Neuronal stem cell (in vitro differentiated cells): ENCODE measurements at regions not wholly inside any gene's neighbourhood (a gene's known extent, or its start where the extent isn't known, plus 50 kb on each side); places are given as distances from the start of the nearest gene placed in this dataset.

Experiments
- DNase-seq: peaks from one replicate; pipeline ENCODE4 v3.0.0-alpha.2; 2013; ENCODE audit warnings: low spot score
- H2AFZ ChIP-seq: one replicate; pipeline ENCODE4 v1.6.1; 2013; ENCODE audit warnings: mild to moderate bottlenecking, low read length, inconsistent platforms
- H2AK5ac ChIP-seq: 2 replicates; pipeline ENCODE4 v1.6.1; 2013; ENCODE audit warnings: low read depth, mild to moderate bottlenecking, inconsistent platforms, low read length, moderate library complexity, mixed read lengths
- H2BK120ac ChIP-seq: 2 replicates; pipeline ENCODE4 v1.6.1; 2013; ENCODE audit warnings: low read depth, mild to moderate bottlenecking, inconsistent platforms, low read length, moderate library complexity, mixed read lengths
- H2BK12ac ChIP-seq: one replicate; pipeline ENCODE4 v1.6.1; 2013; ENCODE audit warnings: low read length, inconsistent platforms
- H2BK15ac ChIP-seq: 2 replicates; pipeline ENCODE4 v1.6.1; 2013; ENCODE audit warnings: mild to moderate bottlenecking, low read length, inconsistent platforms, mixed read lengths
- H2BK5ac ChIP-seq: one replicate; pipeline ENCODE4 v1.6.1; 2013; ENCODE audit warnings: inconsistent platforms, mild to moderate bottlenecking, low read length, moderate library complexity
- H3K14ac ChIP-seq: one replicate; pipeline ENCODE4 v1.6.1; 2013; ENCODE audit warnings: low read length, inconsistent platforms
- H3K18ac ChIP-seq: 2 replicates; pipeline ENCODE4 v1.6.1; 2013; ENCODE audit warnings: low read length, inconsistent platforms
- H3K23ac ChIP-seq: 2 replicates; pipeline ENCODE4 v1.6.1; 2013; ENCODE audit warnings: low read depth, mild to moderate bottlenecking, mixed read lengths, low read length, inconsistent platforms; ENCODE audit not compliant: poor library complexity
- H3K27ac ChIP-seq: replicated peaks from 3 replicates; pipeline ENCODE4 v1.5.1; 2013; ENCODE audit warnings: low read length, inconsistent platforms
- H3K27me3 ChIP-seq, 3 experiments: 2 replicates each; pipeline ENCODE4 v1.6.1; 2013; ENCODE audit warnings: low read length in 3 of 3, mild to moderate bottlenecking in 2 of 3, inconsistent platforms in 1 of 3, low read depth in 1 of 3, mixed read lengths in 1 of 3, moderate library complexity in 1 of 3; ENCODE audit not compliant: control insufficient read depth in 3 of 3, insufficient read depth in 3 of 3
- H3K36me3 ChIP-seq, 2 donors: replicated peaks in 1 of 2; 2 replicates each; pipeline ENCODE4 v1.6.1; 2013; ENCODE audit warnings: low read length in 2 of 2; ENCODE audit not compliant: control insufficient read depth in 2 of 2, insufficient read depth in 2 of 2
- H3K4ac ChIP-seq: 2 replicates; pipeline ENCODE4 v1.6.1; 2013; ENCODE audit warnings: inconsistent platforms, mild to moderate bottlenecking, low read length, moderate library complexity
- H3K4me1 ChIP-seq, 2 donors: 1 replicate in 1 of 2; 2 replicates in 1 of 2; pipeline ENCODE4 v1.6.1; 2013; ENCODE audit warnings: low read length in 2 of 2, low read depth in 1 of 2; ENCODE audit not compliant: control insufficient read depth in 2 of 2, insufficient read depth in 1 of 2
- H3K4me2 ChIP-seq: one replicate; pipeline ENCODE4 v1.6.1; 2013; ENCODE audit warnings: mild to moderate bottlenecking, low read length, inconsistent platforms; ENCODE audit not compliant: insufficient read depth, poor library complexity, severe bottlenecking
- H3K4me3 ChIP-seq, 2 donors: 2 replicates each; pipeline ENCODE4 v1.5.1; 2013; ENCODE audit warnings: low read length in 2 of 2, mild to moderate bottlenecking in 2 of 2, inconsistent platforms in 1 of 2, moderate library complexity in 1 of 2
- H3K79me1 ChIP-seq: one replicate; pipeline ENCODE4 v1.6.1; 2013; ENCODE audit warnings: low read depth, mild to moderate bottlenecking, inconsistent platforms, low read length, moderate library complexity
- H3K9ac ChIP-seq: one replicate; pipeline ENCODE4 v1.6.1; 2013; ENCODE audit warnings: mild to moderate bottlenecking, low read depth, low read length, inconsistent platforms; ENCODE audit not compliant: poor library complexity
- H3K9me3 ChIP-seq, 2 donors: replicated peaks in 1 of 2; 2 replicates each; pipeline versions ENCODE3 to v1.6.1; 2013; ENCODE audit warnings: low read length in 2 of 2, mild to moderate bottlenecking in 2 of 2, inconsistent platforms in 1 of 2, low read depth in 1 of 2, mixed read lengths in 1 of 2, moderate library complexity in 1 of 2; ENCODE audit not compliant: control insufficient read depth in 2 of 2, insufficient read depth in 1 of 2
- H4K8ac ChIP-seq: one replicate; pipeline ENCODE4 v1.6.1; 2013; ENCODE audit warnings: low read depth, mild to moderate bottlenecking, inconsistent platforms, low read length, moderate library complexity
- H4K91ac ChIP-seq: one replicate; pipeline ENCODE4 v1.6.1; 2013; ENCODE audit warnings: low read length, low read depth, mild to moderate bottlenecking, inconsistent platforms; ENCODE audit not compliant: poor library complexity
- whole genome bisulfite sequencing, 2 donors: extraction: QIAGEN DNeasy Blood & Tissue Kit; methylation state at CpG; one replicate each; pipeline ENCODE4 v1.1.7; 2013; ENCODE audit warnings: missing lambda C conversion rate in 2 of 2, mixed read lengths in 1 of 2; ENCODE audit not compliant: insufficient read length in 2 of 2, insufficient replicate concordance in 1 of 2; ENCODE audit errors: extremely low coverage in 2 of 2; 5-methylcytosine and 5-hydroxymethylcytosine counted together

DNA sequence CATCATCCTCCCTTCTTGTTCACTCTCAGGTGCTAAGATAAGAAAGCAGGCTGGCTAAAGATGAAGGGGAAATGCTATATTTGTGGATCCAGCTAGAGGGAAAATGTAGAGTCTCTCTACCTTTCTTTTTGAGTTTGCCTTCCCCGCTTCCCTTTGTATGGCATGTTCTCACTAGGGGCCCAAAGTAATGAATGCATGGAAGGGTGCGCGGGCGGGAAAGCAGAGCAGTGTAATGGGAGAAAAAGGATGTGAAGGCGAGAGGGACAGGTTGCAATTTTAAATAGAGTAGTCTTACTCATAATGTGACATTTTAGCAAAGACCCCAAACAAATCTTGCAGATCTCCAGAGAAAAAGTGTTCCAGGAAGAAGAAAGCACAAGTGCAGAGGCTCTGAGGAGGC is 105.1 kb upstream of the ATP1B1 start:
- Histone ChIP-seq H2BK12ac (no peak overlapping the region), H3K4me1 (no peaks in the 10 kb centered on the region), H2BK15ac (no peak overlapping the region), H4K8ac (no peak overlapping the region), H2AFZ (no peak overlapping the region), H3K4ac (no peak overlapping the region), H3K27ac (no peak overlapping the region), H2BK5ac (no peak overlapping the region), H3K4me2 (no peak overlapping the region), H3K9me3 (no peaks in the 10 kb centered on the region), H3K27me3 (no peaks in the 10 kb centered on the region), H3K79me1 (no peaks in the 10 kb centered on the region), H2AK5ac (no peak overlapping the region), H4K91ac (no peak overlapping the region), H3K18ac (no peak overlapping the region), H3K9ac (no peak overlapping the region), H2BK120ac (no peak overlapping the region), H3K36me3 (no peaks in the 10 kb centered on the region), H3K14ac (no peak overlapping the region), H3K4me3 (no peak overlapping the region), H3K23ac (no peak overlapping the region)
- WGBS, 2 donors: no CpG with 5 or more reads among the region's 5 CpGs
- DNase-seq: no peak

DNA sequence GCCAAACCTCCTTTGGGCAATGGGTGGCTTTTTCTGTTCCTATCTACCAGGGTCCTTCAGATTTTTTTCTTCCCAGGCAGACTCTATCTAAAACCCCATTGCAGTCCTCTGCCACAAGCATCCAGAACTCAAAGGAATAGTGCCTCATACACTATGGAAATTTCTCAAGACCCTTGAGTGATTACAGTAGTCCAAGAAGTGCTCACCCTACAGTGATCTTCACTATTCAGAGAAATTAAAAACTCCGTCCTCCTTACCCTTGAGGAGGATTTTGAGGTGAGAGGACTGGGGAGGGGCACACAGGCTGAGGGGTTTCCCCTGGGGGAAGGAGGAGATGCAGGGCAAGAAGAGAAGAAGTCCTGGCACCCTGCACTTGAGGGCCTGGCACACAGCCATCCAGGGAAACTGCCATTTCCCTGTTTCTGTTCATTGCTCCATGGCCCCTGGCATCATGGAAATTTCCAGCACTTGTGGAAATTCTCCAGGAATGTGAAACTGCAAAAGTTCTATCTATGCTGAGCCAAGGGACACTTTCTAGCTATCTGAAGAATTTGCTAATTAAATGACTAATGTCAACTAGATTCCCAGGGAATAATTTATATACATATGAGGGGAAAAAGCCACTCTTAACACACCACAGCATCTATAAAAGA is 102.5 kb upstream of the ATP1B1 start:
- Histone ChIP-seq H3K36me3 (no peaks in the 10 kb centered on the region), H3K4ac (no peak overlapping the region), H3K9me3 (no peaks in the 10 kb centered on the region), H3K27ac (no peak overlapping the region), H3K9ac (no peak overlapping the region), H3K4me3 (no peak overlapping the region), H4K8ac (no peak overlapping the region), H4K91ac (no peak overlapping the region), H3K4me1 (no peaks in the 10 kb centered on the region), H2BK15ac (no peak overlapping the region), H2AFZ (no peak overlapping the region), H3K18ac (no peak overlapping the region), H2BK5ac (no peak overlapping the region), H3K14ac (no peak overlapping the region), H3K23ac (no peak overlapping the region), H3K4me2 (no peak overlapping the region), H3K79me1 (no peaks in the 10 kb centered on the region), H2BK120ac (no peak overlapping the region), H2BK12ac (no peak overlapping the region), H2AK5ac (no peak overlapping the region), H3K27me3 (no peaks in the 10 kb centered on the region)
- no peak for DNase-seq
- WGBS, 2 donors: no CpG with 5 or more reads among the region's 1 CpG

- no peak overlapping the region for H4K8ac ChIP-seq
- no peaks in the 10 kb centered on the region for H3K4me1 ChIP-seq
- no peak overlapping the region for H3K27ac ChIP-seq
- no peak overlapping the region for H2BK5ac ChIP-seq
- WGBS, 2 donors: no CpG with 5 or more reads among the region's 4 CpGs
- no peak overlapping the region for H4K91ac ChIP-seq
- H3K36me3 ChIP-seq: no peaks in the 10 kb centered on the region
- no peak overlapping the region for H2AFZ ChIP-seq
- H3K4me2 ChIP-seq: no peak overlapping the region
- no peak overlapping the region for H3K18ac ChIP-seq
- no peak overlapping the region for H2BK120ac ChIP-seq
- H3K27me3 ChIP-seq: no peaks in the 10 kb centered on the region
- no peak for DNase-seq
- no peak overlapping the region for H2BK15ac ChIP-seq
- no peak overlapping the region for H3K9ac ChIP-seq
- no peak overlapping the region for H3K4me3 ChIP-seq
- no peak overlapping the region for H3K4ac ChIP-seq
- H3K14ac ChIP-seq: no peak overlapping the region
- H3K79me1 ChIP-seq: no peaks in the 10 kb centered on the region
- H3K23ac ChIP-seq: no peak overlapping the region
- H3K9me3 ChIP-seq: no peaks in the 10 kb centered on the region
- no peak overlapping the region for H2AK5ac ChIP-seq
- H2BK12ac ChIP-seq: no peak overlapping the region
These were observed 100.7 kb upstream of the ATP1B1 start for GRCh38 chr1:169005776-169006175.

- Histone ChIP-seq H3K18ac (no peak overlapping the region), H3K27me3 (no peaks in the 10 kb centered on the region), H3K79me1 (no peaks in the 10 kb centered on the region), H2AK5ac (no peak overlapping the region), H3K14ac (no peak overlapping the region), H3K23ac (no peak overlapping the region), H3K36me3 (no peaks in the 10 kb centered on the region), H2BK15ac (no peak overlapping the region), H4K8ac (no peak overlapping the region), H3K9me3 (no peaks in the 10 kb centered on the region), H4K91ac (no peak overlapping the region), H3K4ac (no peak overlapping the region), H3K9ac (no peak overlapping the region), H3K4me3 (no peak overlapping the region), H2AFZ (no peak overlapping the region), H3K4me1 (no peaks in the 10 kb centered on the region), H3K27ac (no peak overlapping the region), H2BK120ac (no peak overlapping the region), H2BK12ac (no peak overlapping the region), H3K4me2 (no peak overlapping the region), H2BK5ac (no peak overlapping the region)
- no peak for DNase-seq
These were observed 96.8 kb upstream of the ATP1B1 start for GRCh38 chr1:169009666-169010065.
